Limb (tissue), 2 donors: ENCODE measurements at regions not wholly inside any gene's neighbourhood (a gene's known extent, or its start where the extent isn't known, plus 50 kb on each side); places are given as distances from the start of the nearest gene placed in this dataset.

Experiments used
- DNase-seq, 2 donors: peaks; one replicate each; pipeline ENCODE4 v3.0.0-alpha.2; 2016; ENCODE audit errors: extremely low spot score in 2 of 2

- DNase-seq: no peak
Observed at GRCh38 chr1:55695552-55695951, 480.4 kb upstream of the USP24 start.

DNA sequence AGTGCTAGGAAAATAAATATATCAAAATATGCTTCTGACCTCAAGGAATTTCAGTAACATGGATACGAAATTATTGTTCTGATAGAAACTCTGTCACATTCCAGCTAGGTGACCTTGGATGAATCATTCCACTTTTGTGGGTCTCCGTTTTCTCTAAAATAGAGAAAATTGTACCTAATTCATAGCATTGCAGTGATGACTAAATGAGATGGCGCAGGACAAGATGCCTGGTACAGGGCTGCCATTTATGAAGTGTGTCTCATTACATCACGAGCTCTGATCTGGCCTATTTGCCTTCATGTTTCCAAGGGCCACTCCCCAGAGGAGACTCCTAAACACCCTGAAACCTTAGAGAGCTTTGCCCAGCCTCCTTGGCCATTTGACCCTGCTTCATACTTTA, 480.0 kb upstream of the USP24 start:
- DNase-seq: no peak

- no peak for DNase-seq
Observed at GRCh38 chr1:55694310-55694801, 479.2 kb upstream of the USP24 start.

GRCh38 chr1:55692726-55693125, 477.6 kb upstream of the USP24 start:
- DNase-seq: no peak

- DNase-seq: no peak
Observed at GRCh38 chr1:55690366-55690765, 475.2 kb upstream of the USP24 start.

GRCh38 chr1:55689800-55690199, 474.6 kb upstream of the USP24 start:
- no peak for DNase-seq

DNA sequence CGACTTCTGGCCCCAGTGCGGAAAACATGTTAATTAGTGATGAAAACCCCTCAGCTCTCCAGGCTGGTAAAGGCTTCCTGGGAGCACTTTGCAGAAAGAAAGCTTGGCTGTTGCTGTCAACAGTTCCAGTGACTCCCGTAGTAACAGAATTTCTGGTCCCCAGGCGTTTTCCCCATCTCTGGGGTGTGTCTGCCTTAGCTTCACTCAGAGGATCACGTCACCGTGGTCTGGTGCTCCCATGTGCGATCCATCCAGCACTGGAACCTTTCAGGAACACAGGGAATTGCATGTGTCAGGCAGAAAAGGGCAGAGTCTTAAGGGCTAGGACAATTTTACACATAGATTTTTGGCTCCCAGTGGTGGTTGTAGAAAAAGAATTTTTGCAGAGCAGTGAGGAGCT, 470.4 kb upstream of the USP24 start:
- no peak for DNase-seq

- no peak for DNase-seq
Observed at GRCh38 chr1:55684131-55684650, 469.0 kb upstream of the USP24 start.

GRCh38 chr1:55682198-55682597, 467.0 kb upstream of the USP24 start:
- no peak for DNase-seq

DNA sequence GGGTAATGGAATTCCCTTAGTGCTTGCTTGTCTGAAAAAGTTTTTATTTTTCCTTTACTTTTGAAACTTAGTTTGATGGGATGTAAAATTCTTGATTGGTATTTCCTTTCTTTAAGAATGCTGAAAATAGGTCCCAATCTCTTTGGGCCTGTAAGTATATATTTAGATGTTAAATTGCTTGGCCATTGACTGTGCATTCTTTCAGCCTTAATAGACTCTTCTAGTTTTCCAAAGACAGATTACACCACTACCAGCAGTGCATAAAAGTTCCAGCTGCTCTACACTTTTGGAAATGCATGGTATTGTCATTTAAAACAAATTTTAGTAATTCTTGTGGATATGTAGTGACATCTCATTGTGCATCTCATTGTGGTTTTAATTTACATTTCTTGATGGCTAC, 464.8 kb upstream of the USP24 start:
- DNase-seq: no peak

GRCh38 chr1:55673416-55673815, 458.3 kb upstream of the USP24 start:
- no peak for DNase-seq

GRCh38 chr1:55670331-55671082, 455.3 kb upstream of the USP24 start:
- DNase-seq: no peak

DNA sequence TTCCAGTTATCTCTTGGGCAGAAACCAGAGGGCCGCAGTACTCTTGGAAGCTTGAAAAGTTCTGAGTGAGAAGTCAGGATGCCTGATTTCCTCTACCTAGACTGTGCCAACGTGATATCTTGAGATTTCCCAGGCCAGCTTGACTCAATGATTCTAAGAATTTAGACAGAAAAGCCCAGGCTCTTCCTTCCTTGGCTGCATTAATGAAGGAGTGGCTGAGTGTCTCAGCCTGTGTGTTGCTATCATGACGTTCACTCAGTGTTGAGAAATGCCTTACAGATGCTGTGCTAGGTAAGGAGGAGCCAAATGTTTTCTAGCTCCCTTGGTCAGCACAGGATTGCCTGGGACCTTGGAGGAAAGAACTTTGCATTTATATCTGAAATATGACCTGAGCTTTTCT, 454.1 kb upstream of the USP24 start:
- DNase-seq: no peak

DNA sequence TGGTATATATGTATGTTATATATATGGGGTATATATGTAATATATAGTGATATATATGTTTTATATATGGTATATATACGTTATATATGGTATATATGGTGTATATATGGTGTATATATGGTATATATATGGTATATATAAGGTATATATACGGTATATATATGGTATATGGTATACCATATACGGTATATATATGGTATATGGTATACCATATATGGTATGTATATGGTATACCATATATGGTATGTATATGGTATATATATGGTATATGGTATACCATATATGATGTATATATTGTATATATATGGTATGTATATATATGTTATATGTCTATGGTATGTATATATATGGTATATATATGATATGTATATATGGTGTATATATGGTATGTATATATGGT, 447.7 kb upstream of the USP24 start:
- DNase-seq: no peak

GRCh38 chr1:55658917-55659316, 443.8 kb upstream of the USP24 start:
- no peak for DNase-seq

- no peak for DNase-seq
Observed at GRCh38 chr1:55654750-55655149, 439.6 kb upstream of the USP24 start.

GRCh38 chr1:55654171-55654570, 439.0 kb upstream of the USP24 start:
- DNase-seq: no peak

- peak in 1 of 2 donors; percentile 57 for DNase-seq
Observed at GRCh38 chr1:55650444-55650843, 435.3 kb upstream of the USP24 start.

- DNase-seq: no peak
Observed at GRCh38 chr1:55646181-55646580, 431.0 kb upstream of the USP24 start.

DNA sequence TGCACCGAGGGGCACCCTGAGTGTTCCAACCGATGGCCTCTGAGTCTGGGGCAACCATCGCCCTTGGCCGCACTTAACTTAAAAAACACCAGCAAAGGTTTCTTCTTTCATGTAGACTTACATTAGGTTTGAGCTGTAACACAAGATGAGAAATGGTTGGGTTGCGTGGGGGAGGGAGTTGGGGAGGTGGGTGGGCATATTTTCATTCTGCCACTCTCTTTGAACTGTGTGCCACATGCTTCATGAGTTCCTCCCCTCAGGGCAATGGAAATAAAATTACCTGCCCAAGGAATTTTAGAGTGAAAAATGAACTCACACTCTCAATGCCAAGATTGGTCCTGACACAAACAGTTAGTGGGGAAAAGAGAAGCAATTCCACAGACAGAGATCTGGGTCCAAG, 430.1 kb upstream of the USP24 start:
- DNase-seq: no peak

DNA sequence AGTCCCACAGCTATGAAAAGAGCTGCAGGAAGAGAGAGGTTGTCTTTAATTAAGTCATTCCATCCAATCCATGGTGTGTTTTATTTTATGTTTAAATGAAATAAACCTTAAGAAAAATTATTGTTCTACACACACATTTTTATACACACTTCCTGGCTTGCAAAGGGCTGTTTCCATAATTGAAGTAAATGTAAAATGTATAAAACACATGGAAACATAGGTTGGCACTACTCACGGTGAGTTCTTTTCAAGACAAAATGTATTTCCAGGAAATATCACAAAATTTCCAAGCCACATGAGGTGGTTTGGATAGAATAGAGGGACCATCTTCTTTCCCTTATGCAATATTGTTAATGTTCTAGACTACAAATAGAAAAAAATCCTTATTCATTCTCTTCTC, 426.8 kb upstream of the USP24 start:
- no peak for DNase-seq

DNA sequence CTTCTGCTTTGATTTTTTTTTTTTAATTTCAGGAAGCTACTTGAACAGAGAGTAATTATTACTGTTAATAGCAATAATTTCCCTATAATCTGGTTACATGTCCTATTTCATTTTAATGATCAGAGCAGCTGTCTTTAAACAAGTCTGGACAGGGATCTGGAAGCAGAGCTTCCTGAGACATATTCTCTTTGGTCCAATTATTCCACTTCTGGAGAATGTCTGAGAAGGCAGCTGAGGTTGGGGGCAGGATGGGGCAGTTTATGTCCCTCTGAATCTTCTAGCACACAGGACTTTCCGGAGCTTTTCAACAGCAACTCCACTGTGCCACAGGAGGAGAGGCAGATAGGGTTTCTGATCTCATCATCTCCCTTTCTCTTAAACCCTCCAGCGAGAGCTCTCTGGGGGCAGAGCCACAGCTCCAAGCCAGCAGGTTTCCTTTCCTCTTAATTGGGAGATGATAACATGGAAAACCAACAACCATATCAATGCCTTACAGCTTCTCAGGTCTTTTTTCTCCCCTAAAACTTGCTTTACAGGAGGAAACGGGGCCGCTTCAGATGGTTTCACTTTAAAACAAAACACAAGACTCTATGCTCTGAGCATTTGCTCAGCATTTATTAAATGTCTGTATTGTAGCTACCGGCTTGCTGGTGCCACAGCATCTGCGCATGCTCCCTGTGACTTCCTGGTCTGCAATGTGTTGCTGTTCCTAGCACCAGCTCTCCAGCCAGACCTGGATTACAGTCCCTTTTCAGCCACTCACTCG, 425.7 kb upstream of the USP24 start:
- peak in 1 of 2 donors; percentile 52 for DNase-seq

GRCh38 chr1:55639526-55639925, 424.4 kb upstream of the USP24 start:
- no peak for DNase-seq
